CD4-positive, alpha-beta T cell treated with Interleukin-15 for 1 hour (primary cell): ENCODE measurements at regions not wholly inside any gene's neighbourhood (a gene's known extent, or its start where the extent isn't known, plus 50 kb on each side); places are given as distances from the start of the nearest gene placed in this dataset.

Source experiments
- DNase-seq: peaks from one replicate; pipeline ENCODE4 v3.0.0-alpha.2; 2020

DNA sequence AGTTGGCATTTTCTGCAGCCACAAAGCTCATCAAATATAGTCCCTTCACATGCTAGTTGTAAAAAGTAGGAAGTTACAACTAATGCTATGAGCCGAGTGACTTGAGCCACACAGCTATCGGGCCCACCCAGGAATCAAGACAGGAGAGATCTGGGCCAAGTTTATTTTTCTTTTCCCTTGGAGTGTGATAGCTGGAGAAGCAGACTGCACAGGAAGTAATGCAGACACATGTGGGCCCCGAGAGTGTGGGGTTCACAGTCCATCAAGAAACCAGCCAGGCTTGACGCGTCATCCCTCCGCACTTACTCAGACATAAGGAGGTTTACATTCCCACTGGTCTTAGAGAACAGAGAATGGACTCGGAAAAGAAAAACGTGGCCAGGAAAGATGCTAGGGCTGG is 403.1 kb upstream of the CDH11 start:
- DNase-seq, result no peak

DNA sequence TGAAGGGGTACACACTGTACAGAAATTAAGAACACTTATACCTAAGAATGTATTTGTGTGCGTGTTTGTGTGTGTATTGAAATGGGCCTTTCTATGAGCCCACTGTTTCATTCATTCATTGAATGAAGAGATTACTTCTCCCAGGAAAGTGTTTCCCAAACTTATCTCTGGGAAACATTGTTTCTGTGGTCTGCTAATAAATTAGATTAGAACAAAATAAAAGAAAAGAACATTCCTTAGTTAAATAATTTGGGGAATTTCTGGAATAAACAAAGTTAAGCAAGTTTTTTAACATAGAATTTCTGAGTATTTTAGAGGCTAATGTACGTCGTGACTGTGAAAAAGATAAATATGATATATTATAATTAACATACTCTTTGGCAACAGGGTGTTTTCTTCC is 402.4 kb upstream of the CDH11 start:
- no peak for DNase-seq

DNA sequence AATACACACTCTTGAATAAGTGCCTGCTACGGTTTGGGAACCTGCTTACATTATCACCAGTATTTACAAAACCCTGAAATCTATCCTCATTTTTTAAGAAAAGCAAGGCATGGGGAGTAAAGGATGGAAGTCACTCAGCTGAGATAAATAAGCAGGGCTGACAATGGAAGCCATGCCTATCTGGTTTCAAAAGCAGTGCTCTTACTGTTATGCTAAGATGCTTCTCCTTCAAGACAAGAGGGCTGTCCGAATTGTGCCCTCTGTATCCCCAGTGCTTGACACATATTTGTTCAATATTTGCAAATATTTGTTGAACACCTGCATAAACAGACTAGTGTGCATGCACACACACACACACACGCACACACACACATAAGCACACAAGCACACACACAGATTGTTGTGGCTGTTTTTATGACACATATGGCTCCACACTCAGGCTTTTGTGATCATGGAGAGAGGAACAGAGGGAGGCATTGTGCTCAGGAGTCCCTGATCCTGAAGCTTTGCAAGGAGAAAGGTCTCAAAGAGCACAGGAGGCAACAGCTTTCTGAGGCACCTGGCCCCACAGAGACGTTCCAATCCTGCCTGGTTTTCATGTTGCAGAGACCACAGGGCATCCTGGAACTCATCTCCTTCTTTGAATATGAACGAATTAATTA is 401.6 kb upstream of the CDH11 start:
- no peak for DNase-seq

DNA sequence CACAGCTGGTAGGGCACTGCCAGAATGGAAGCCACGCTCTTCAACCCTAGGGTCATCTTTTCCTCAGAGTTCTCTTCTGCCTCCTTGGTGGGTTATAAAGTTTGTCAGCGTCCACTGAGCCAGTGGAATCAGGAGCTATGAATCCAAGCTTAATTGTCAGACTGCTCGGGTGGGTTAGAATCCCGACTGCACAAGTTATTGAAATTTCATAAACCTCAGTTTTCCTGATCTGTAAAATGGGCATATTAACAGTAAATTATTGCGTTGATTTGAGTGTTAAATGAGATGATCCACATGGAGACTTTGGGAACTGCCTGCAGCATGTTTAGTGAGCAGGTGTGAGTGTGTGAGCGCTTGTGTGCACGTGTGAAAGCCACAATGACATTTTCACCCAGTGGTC is 400.5 kb upstream of the CDH11 start:
- no peak for DNase-seq

DNA sequence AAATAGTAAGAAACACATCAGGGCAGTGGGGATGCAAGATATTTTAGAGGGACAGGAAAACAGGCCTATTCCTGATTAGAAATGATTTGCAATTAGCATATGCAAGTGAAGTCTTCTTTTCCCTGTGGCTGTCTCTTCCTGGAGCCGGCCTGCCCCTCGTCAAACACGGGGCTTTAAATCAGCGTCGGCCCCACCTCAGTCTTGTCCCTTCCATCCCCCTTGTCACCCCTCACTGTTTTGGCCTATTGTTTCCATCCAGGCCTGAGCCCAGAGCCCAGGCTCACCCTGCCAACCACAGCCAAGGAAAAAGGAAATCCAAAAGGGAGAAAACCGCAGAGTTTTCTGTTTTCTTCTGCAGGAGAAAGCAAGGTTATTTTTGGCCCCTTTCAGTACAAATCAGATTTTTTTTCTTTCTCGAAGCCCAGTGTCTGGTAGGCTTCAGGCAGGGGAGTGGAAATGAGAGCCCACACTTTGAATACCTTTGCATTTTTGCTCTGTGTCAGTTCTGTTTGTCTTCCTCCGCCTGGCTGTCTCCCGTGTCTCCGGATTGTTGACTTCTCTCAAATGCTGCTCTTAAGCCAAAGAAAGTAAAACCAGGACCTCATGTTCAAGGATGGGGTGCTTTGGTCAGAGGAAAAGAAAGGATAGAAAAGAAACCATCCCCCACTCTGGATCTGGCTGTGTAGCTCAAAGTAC is 399.9 kb upstream of the CDH11 start:
- DNase-seq, result no peak

DNA sequence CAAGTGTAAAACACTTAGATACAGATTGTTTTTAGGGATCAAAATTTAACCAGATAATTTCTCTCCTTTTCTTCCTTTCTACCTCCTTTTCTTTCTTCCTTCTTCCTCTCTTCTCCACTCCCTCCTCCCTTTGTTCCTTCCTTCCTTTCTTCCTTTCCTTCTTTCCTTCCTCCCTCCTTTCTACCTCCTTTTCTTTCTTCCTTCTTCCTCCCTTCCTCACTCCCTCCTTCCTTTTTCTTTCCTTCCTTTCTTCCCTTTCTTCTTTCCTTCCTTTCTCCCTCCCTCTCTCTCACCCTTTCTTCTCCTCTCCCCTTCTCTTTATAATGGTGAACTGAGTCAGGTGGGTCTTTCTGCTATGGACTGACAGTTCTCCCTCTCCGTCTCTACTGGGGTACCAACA is 397.5 kb upstream of the CDH11 start:
- DNase-seq, result no peak

DNA sequence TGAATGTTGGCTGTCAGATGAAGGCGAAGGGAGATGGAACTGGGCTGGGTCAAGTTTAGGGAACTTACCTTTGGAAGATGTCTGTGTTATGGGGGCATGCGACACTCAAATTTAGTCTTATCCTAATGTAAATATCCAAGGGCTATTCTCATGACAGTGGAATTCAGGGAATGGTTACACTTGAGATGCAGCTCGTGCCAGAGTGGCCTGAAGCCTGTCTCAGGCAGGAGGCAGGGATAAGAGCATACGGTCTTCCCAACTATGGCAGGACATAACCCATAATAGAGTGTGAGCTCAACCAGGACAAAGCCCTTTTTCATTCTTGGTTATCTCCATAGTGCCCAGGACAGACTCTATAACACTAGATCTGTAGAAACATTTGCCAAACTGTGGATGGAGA is 393.3 kb upstream of the CDH11 start:
- DNase-seq, result no peak

DNA sequence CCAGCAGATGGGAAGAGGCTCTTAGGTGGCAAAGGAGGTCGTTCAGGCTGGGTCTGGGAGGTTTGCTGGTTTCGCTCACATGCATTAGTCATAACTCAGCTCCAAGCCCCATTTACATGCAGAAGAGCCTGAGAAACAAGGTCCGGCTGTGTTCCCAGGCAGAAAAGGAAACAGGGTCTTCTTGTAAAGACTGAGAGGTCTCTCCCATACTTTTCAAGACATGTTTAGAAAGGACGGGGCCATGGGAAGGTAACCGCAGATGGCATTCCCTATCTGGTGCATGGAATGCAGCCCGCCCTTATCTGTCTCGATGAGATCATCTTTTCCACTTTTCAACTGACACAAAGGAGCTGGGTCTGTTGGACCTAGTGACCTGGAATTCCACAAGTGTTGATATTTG is 389.0 kb upstream of the CDH11 start:
- no peak for DNase-seq

DNA sequence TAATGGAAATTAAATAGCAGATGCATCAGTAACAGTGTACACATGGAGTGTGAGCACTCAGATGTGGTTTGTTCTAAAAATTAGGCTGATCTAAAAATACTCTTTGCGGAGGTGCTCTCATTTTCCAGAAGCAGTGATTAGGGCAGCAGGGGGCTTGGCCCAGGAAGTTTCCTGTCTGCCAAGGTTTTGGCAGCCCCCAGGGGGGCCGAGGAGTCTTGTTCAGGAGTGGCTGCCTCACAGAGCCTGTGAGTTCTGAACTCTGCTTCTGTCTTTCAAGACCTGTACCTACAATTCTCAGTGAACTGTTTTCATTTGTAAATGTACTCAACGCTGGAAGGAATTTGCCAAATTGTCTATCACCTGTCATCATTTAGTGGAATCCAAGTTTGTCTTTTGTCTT is 388.4 kb upstream of the CDH11 start:
- no peak for DNase-seq

DNA sequence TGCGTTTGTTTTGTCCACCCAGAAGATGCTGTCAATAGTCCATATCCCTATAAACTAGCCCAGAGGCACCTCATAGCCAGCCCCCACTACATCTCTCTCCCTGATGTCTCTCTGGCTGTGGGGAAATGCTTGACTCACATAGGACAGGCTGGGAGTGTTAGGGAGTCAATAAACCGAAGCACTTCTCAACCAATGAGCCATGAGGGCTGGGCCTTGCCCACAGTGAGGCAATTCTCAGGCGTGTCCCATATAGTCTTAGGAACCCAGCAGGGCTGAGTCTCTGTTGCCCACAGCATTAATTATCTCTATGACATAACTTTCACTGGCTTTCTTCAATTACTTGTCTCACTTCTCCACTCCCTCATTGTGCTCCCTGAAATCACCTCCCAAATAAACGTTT is 387.3 kb upstream of the CDH11 start:
- DNase-seq, result no peak

DNA sequence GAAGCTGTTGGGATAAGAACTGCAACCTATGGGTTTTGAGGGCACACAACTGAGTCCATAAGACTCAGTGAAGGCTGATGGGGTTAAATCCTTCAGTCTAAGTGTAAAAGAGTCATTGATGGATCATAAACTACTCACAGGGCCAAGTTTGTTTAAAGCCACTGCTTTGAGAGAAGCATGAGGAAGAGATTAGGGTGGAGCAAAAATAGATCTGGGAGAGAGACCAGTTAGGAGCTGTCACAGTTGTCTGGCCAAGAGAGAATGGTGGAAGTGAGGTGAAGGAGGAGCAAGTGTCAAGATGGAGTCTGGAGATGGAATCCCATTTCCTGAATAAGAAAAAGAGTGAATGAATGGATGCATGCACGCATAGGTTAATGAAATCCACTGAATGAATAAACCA is 379.1 kb upstream of the CDH11 start:
- no peak for DNase-seq

DNA sequence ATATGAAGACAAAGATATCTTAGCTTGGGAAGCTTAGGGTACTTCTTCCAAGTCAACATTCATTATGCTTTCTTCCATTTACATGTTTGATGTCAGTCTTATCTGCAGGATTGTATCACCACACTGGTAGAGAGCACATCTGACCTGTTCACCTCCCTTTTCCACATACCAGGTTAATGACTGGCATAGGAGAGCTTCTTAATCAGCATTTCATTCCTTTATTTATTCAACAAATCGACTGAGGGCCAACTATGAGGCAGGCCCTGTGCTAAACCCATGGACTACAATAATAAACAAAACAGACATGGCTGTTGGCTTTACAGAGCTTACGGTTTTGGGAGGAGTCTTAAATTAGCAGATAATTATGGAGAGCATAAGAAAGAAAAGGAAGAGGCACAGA is 378.1 kb upstream of the CDH11 start:
- DNase-seq, result no peak

DNA sequence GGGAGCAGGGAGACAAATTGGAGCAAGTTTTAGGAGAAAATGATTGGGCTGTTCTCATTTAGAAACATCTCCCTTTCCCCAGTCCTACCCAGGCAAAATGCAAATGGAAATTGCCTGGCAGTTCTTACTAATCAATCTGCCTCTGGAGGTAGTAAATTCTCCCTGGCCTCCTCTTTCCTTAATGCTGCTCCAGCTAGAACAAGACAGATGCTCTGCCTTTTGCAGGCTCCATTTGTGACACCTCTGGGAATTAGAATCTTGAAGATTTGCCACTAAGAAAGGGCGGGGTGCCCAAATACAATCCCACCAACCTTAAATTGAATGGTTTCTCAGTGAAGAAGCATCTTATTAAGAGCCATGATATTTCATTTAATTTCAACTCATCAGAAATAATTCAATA is 377.7 kb upstream of the CDH11 start:
- DNase-seq, result no peak

DNA sequence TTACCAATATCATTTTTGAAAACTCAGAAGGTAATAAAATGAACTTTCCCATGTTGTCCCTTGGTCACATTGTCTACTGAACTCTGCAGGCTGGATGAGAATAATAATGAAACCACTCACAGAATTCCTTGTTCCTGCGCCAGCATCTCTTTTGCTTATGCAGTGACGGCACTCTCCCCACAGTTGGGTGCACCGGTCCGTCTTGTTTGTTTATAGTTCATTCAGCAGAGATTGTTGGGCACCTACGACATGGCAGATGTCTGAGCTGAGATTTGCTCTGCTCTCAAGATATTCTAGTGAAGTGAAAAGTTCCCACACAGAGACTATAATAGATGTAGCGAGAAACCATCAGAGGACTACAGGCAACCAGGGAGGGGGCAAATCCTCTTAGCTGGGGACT is 375.7 kb upstream of the CDH11 start:
- DNase-seq, result no peak

DNA sequence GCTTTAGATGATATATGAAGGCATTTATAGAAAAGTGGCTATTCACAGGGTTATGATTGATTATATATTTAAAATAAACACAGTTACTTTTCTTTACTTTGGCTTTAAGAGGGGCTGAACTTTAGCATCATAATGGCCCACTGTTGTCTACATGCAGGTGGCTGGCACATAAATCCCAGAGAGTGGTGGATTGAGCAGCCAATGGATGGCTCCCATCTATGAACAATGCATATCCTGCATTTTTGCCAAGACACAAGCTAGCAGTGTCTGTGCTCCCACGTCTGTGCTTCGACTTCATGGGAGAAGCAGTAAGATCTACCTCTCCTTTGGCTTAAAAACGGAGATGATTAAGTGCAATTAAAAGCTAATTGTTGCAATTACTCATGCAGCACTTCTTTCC is 373.2 kb upstream of the CDH11 start:
- DNase-seq, result no peak

DNA sequence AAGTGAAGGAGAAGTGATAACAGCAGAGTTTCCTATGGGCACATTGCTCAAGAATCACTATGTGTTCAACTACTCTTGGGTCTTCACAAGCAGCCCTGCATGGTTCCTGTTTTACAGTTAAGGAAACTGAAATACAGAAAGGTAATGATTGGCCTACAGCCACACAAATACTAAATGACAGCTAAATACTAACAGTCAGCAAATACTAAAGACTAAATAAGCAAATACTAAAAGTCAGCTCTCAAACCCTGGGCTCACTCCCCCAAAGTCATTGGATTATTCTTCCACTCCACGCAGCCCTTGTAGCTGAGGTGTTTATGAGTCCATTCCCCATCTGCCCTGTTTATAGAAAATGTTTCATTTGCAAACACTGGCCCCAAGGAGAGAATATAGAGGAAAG is 372.7 kb upstream of the CDH11 start:
- no peak for DNase-seq

DNA sequence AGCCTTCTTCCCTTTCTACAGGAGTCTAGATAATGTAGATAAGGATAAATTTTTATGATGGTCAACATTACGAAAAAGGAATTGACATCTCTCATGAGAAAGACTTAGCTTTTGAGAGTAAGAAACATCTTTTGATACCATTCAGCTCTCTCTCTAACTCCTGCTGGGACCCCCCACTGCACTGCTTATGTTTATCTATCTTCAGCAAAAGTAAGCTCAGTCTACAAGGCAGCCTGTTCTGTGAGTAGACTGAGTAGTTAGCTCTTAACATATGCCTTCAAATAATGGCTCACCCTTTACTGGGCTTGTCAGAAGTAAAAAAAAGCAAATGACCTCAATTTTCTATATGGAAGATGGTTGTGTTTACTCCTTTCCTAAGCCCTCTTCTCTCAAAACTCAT is 372.2 kb upstream of the CDH11 start:
- DNase-seq, result no peak

DNA sequence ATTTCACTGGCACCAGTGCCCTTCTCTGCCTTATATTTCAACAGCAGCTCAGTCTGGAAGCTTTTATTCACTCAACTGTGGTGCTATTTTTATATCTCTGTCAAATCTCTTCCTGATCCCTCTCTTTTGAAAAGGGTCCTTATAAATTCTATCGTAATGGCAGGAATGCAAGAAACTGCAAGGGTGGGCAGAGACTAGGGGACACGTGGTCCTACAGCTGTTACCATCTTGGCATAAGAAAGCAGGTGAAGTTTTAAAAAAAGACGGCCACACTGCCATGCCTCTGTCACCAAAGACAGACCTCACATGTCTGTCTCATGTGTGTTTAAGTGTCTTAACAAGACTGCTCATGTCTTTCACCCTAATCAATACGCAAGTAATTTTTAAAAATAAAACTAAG is 368.4 kb upstream of the CDH11 start:
- DNase-seq, result no peak

DNA sequence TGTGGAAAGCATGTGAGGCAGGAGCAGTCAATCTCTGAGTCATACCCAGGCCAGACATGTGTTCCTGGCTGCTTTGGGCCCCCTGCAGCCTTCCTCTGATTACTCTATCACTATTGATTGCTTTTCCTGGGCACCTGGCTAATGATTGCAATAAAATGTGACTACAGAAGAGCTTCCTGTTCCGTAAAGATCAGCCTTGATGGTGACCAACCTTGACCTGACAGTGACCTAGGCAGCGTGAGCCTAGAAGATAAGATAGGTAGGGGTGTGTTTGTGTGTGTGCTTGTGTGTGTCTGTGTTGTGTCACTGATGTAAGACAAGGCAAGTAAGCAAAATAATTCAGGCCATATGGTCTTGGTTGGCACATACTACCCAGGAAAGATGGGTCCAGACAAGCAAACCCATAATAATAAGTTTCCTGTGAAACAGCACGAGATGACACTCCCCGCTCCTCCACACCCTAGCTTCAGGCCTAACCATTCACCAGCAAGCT is 367.7 kb upstream of the CDH11 start:
- DNase-seq, result no peak

DNA sequence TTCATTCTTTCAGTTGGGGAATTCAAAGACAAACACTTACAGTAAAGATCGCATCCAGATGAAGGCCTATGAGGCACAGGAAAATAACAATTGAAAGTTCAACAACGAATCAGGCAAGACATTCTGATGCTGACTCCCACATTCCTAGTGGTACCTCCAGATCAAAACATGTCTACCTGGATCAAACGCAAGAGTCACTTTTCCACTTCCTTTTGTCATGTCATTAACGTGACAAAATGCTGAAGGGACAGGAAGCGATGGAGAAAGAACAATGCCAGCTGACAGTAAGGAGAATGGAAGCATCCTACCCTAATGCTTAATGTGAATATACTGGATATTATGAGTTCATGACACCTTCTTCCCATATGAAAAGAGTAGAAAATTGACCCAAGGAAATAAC is 365.4 kb upstream of the CDH11 start:
- DNase-seq, result no peak

DNA sequence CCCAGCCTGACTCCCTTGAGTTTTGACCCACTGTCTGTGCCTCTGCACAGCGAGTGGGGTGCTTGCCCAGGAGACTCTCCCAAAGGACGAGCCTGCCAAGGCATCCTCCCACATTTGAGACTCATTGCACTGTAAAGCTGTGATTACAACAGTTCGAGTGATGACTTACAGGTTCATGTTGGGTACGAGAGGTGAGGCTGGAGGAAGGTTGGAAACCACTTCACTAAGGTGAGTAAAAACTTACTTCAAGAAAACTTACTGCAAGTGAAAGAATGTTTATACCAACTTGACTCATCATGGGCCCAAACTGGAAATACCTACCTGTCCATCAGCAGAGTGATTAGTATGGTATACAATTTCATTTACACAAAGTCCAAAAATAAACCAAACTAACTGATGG is 360.1 kb upstream of the CDH11 start:
- DNase-seq, result no peak

DNA sequence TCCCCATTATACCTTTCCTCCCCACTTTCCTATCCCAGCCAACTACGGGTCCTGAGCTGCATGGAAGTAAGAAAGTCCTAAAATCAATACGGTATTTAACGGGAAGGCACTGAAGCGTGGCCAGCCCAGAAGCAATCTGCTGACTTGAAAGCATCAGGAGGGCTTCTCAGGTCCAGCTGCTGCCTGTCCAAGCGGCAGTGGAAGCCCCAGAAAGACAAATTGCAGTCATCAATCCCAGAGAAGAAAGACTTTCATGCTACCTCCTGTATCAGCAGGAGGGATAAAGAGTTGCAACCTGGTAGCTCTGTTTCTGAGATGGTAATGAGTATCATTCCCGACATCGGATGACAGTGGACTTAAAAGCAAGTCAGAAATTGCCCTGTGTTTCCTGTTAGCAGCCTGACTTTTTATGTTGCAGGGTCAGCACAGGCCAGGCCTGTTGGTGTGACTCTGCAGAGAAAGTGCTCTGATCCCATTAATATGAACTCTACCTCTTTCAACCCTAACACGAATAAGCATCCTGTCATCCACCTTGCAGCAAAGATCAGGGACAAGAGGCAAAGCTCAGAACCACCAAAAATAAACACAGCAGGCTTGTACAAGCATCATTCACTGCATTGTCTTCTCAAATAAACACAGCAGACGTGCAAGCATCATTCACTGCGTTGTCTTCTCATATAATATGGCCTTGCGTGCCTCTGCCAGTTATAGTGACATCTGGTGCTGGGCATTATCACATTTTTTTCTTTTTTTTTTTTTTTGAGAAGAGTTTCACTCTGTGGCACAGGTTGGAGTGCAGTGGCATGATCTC is 358.6 kb upstream of the CDH11 start:
- no peak for DNase-seq

DNA sequence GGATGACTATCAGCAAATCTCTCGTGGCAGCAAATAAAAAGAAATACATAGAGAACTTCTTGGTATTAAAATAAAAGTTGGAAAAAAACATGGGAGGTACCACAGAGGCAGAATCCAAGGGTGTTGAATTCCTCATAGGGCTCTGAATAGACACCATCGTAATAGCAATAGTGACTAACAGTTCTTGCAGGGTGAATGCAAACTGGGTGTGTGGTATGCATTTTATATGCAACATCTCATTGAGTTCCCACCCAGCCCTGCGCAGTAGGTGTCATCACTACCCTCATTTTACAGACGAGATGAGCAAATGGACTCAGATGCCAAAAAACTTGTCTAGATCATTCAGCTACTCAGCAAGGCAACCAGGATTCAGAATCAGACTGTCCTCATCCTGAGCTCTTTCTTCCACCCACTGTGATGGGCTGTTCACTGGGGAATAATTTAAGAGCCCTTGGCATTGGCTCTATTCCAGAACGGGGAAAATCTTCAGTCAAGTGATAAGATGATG is 354.6 kb upstream of the CDH11 start:
- DNase-seq, result no peak

DNA sequence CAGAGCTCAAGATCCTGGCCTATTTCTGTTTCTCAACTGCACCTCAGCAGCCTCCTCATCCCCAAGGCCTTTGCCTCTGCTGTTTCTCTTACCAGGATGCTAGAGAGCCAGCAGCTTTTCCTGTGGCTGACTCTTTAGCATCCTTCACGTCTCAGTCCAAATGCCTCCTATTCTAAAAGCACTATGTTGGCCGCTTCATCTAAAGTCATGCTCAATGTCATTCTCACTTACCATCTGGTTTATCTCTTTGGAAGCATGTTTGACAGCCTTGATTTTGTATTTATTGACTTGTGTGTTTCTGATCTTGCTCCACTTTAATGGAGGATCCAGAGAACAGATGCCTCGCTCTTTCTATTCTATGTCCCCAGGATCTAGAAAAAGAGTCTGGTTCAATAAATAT is 351.8 kb upstream of the CDH11 start:
- no peak for DNase-seq
